NB4 (cell line): ENCODE measurements at regions not wholly inside any gene's neighbourhood (a gene's known extent, or its start where the extent isn't known, plus 50 kb on each side); places are given as distances from the start of the nearest gene placed in this dataset.

Source experiments
- POLR2A ChIP-seq: IDR thresholded peaks from 2 replicates; pipeline ENCODE4 v1.6.1; 2011; ENCODE audit warnings: mild to moderate bottlenecking; ENCODE audit not compliant: insufficient read length; ENCODE audit errors: extremely low read depth
- TF ChIP-seq, protein P1 (sequence below): IDR thresholded peaks from one replicate; pipeline ENCODE4 v1.5.1; 2012; ENCODE audit warnings: low read depth, low read length
- TF ChIP-seq, protein P2 (sequence below): IDR thresholded peaks from 2 replicates; pipeline ENCODE4 v1.6.1; 2011; ENCODE audit warnings: low read depth, low read length

DNA sequence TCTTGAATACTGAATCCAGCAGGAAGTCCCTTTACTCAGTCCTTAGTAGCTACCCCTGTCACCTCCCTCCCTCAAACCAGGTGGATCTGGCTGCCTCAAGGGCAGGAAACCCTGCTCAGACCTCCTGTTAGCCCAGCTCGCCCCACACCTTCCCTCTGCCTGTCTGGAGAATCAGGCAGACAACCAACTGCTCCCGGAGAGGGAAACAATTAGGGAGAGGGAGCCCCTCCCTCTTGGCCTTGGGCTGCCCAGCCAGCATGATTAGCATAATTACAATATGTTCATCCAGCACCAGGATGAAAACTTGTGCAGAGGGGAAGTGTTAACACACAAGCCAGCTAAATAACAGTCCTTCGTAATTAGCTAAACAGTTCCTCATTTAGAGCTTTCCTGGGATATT, 185.5 kb downstream of the C1D start:
- TF ChIP-seq, protein P1, sequence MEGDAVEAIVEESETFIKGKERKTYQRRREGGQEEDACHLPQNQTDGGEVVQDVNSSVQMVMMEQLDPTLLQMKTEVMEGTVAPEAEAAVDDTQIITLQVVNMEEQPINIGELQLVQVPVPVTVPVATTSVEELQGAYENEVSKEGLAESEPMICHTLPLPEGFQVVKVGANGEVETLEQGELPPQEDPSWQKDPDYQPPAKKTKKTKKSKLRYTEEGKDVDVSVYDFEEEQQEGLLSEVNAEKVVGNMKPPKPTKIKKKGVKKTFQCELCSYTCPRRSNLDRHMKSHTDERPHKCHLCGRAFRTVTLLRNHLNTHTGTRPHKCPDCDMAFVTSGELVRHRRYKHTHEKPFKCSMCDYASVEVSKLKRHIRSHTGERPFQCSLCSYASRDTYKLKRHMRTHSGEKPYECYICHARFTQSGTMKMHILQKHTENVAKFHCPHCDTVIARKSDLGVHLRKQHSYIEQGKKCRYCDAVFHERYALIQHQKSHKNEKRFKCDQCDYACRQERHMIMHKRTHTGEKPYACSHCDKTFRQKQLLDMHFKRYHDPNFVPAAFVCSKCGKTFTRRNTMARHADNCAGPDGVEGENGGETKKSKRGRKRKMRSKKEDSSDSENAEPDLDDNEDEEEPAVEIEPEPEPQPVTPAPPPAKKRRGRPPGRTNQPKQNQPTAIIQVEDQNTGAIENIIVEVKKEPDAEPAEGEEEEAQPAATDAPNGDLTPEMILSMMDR = no peak
- TF ChIP-seq, protein P2, sequence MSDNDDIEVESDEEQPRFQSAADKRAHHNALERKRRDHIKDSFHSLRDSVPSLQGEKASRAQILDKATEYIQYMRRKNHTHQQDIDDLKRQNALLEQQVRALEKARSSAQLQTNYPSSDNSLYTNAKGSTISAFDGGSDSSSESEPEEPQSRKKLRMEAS = no peak
- no peak for TF ChIP-seq POLR2A
